ENCODE measurements at regions not wholly inside any gene's neighbourhood (a gene's known extent, or its start where the extent isn't known, plus 50 kb on each side); places are given as distances from the start of the nearest gene placed in this dataset.
A peak's percentile ranks its signal among the peaks of the same experiment; 100 is the strongest.

DNA sequence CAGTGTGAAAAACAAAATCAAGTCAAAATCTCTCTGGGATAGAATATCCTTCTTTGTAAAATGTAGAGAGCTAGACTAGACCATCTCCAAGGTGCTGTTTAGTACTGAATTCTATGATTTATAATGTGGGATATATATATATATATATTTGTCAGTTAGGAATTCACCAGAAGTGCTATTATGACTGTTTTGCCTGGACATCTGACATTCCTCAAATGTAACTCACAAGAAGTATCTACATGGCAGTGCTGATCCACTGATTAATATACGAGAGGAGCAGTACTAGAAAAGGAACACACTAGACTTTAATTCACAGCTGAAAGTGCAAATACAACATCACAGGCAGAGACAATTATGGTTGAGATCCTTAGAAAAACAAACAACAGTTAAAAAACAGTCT is 208.9 kb downstream of the GBA3 start:
- no peak overlapping the region for H3K4me3 ChIP-seq (ENCODE audit: low read depth, low read length)
- TF ChIP-seq, protein P1, sequence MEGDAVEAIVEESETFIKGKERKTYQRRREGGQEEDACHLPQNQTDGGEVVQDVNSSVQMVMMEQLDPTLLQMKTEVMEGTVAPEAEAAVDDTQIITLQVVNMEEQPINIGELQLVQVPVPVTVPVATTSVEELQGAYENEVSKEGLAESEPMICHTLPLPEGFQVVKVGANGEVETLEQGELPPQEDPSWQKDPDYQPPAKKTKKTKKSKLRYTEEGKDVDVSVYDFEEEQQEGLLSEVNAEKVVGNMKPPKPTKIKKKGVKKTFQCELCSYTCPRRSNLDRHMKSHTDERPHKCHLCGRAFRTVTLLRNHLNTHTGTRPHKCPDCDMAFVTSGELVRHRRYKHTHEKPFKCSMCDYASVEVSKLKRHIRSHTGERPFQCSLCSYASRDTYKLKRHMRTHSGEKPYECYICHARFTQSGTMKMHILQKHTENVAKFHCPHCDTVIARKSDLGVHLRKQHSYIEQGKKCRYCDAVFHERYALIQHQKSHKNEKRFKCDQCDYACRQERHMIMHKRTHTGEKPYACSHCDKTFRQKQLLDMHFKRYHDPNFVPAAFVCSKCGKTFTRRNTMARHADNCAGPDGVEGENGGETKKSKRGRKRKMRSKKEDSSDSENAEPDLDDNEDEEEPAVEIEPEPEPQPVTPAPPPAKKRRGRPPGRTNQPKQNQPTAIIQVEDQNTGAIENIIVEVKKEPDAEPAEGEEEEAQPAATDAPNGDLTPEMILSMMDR (IDR thresholded peaks at IDR 0.05; ENCODE audit: low read depth, low read length), result no peak

DNA sequence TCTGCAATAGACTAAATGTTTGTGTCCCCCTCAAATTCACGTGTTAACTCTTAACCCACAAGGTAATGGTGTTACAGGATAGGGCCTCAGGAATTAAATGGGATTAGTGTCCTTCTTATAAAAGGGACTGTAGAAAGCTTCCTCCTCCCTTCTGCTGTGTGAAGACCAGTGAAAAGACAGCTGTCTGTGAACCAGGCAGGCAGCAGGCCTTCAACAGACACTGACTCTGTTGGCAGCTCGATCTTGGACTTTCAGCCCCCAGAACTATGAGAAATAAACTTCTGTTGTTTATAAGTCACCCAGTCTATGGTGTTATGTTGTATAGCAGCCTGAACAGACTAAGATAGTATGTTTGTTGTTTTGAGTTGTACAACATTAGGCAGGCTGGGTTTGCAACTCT is 208.1 kb downstream of the GBA3 start:
- no peak overlapping the region for H3K4me3 ChIP-seq (ENCODE audit: low read depth, low read length)

DNA sequence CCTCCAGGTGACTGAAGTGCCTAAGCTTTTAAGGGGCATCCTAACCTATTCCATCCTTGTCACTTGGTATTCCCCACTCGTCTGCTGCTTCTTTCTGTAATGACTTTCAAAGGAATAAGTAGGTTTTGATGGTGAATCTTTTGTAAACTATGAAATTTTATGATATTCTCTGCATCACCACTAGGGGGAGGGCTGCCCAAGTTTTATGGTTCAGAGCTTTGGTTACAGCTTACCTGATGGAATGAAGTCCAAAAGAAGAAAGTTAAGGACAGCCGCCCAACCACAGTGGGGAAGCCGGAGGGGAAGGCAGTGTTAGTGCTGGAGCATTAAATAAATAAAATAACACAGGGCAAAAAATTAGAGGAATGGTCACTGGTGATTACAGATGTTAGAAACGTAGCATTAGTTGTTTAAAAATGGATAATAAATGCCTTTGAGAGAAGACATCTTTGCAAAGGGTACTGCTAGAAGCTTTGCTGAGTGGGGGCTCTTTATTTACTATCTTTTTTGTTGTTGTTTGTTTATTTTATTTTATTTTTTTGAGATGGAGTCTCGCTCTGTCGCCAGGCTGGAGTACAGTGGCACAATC is 204.9 kb downstream of the GBA3 start:
- TF ChIP-seq, protein P1 (IDR thresholded peaks at IDR 0.05; ENCODE audit: low read depth, low read length), result peak; percentile 36; the same call in 1 of the 2 replicates
- H3K4me3 ChIP-seq (ENCODE audit: low read depth, low read length), result no peak overlapping the region

More for the DNA sequence above, 208.1 kb downstream of the GBA3 start:
- TF ChIP-seq, protein P1 (IDR thresholded peaks at IDR 0.05; ENCODE audit: low read depth, low read length), result no peak

DNA sequence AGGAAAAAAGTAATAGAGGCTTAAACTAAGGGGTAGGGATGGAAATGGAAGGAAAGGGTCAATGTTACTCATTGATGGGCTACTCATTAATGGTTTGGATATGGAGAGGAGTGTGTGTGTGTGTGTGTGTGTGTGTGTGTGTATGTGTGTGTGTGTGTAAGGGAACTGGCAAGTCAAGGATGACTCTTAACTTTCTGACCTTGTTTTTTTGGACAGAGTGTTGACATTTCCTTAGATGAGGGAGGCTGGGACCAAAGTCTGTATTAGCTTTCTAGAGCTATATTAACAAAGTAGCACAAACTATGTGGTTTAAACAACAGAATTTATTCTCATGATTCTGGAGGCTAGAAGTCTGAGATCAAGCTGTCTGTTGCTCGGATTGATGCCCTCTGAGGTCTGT is 202.7 kb downstream of the GBA3 start:
- TF ChIP-seq, protein P1 (IDR thresholded peaks at IDR 0.05; ENCODE audit: low read depth, low read length), result no peak
- H3K4me3 ChIP-seq (ENCODE audit: low read depth, low read length), result no peak overlapping the region

DNA sequence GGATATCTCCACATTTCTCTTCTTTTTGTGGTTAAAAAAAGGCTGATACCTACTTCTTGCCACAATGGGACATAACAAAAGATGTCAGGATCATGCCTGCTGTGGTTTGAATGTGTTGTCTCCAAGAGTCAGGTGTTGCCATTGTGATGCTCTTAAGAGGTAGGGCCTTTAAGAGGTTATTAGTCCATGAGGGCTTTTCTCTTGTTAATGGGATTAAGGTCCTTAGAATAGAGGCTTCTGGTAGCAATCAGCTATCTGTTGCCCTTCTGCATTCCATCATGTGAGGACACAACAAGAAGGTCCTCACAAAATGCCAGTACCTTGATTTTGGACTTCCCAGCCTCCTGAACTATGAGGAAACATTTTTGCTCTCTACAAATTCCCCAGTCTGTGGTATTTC is 191.4 kb downstream of the GBA3 start:
- TF ChIP-seq, protein P1 (IDR thresholded peaks at IDR 0.05; ENCODE audit: low read depth, low read length), result no peak
- no peak overlapping the region for H3K4me3 ChIP-seq (ENCODE audit: low read depth, low read length)

DNA sequence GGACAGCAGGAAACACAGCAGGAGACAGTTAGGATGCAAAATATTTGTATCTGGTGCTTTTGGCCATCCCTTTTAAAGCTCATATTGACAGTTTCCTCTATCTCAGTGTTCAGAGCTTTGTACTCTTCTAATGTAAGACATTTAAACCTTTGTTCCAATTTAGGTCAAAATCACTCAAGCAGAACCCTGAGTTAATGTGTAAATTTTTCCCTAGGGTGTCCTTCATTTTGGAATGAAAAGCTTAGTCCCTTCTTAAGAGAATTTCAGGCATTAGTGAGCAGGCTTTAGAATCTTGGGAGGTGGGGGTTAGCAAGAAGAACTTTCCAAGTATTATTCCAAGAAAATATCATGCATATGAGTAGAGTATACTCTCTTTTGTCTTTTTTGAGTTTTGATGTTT is 188.7 kb downstream of the GBA3 start:
- TF ChIP-seq, protein P1 (IDR thresholded peaks at IDR 0.05; ENCODE audit: low read depth, low read length), result no peak
- no peak overlapping the region for H3K4me3 ChIP-seq (ENCODE audit: low read depth, low read length)

DNA sequence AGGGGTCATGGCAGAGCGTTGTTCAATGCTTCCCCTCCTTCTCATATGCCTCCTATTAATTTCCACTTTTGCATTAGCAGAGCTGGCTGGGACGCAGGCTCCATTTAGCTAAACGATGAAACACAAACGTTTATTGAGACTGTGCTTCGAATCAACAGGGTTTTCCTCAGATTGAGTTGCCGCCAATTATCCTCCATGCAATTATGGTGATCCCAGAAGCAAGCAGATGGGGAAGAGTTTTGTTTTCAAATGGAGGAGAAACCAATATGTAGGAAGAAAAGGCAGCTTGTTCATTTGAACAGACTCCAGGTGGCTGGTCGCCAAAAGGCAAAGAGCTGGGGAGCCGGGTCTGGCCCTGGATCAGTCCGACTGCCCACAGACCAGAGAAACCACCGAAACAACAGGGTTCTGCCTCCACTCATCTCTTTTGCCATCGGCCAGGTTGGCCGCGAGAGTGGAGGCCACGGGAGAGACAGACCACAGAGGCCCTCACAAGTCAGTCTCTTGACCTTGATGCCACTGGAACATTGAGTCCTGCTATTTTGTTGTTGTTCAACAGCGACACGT is 184.8 kb downstream of the GBA3 start:
- TF ChIP-seq, protein P1 (IDR thresholded peaks at IDR 0.05; ENCODE audit: low read depth, low read length), result no peak
- no peak overlapping the region for H3K4me3 ChIP-seq (ENCODE audit: low read depth, low read length)
